GM12865 (cell line): ENCODE measurements at regions not wholly inside any gene's neighbourhood (a gene's known extent, or its start where the extent isn't known, plus 50 kb on each side); places are given as distances from the start of the nearest gene placed in this dataset.

Experiments used
- DNase-seq: peaks from one replicate; pipeline ENCODE4 v3.0.0; 2010; ENCODE audit warnings: low read depth
- H3K4me3 ChIP-seq: 2 replicates; pipeline ENCODE4 v1.5.1; 2011; ENCODE audit warnings: mild to moderate bottlenecking, low read depth, low read length, control low read depth
- CTCF ChIP-seq: IDR thresholded peaks from 2 replicates; pipeline ENCODE4 v1.5.1; 2011; ENCODE audit warnings: low read length, control low read depth, low read depth, inconsistent platforms; ENCODE audit not compliant: insufficient read depth; ENCODE audit errors: missing control alignments

GRCh38 chr12:92288561-92288960 lies 142.9 kb upstream of the BTG1 start:
- TF ChIP-seq CTCF: no peak
- no peak overlapping the region for H3K4me3 ChIP-seq
- no peak for DNase-seq

- no peak for TF ChIP-seq CTCF
- H3K4me3 ChIP-seq: no peak overlapping the region
- DNase-seq: no peak
Measured at GRCh38 chr12:92278378-92278828, 132.8 kb upstream of the BTG1 start.

- no peak for TF ChIP-seq CTCF
- H3K4me3 ChIP-seq: no peak overlapping the region
- no peak for DNase-seq
Measured at GRCh38 chr12:92277795-92278194, 132.1 kb upstream of the BTG1 start.

GRCh38 chr12:92276276-92276675 lies 130.6 kb upstream of the BTG1 start:
- H3K4me3 ChIP-seq: no peak overlapping the region
- DNase-seq: no peak
- no peak for TF ChIP-seq CTCF

GRCh38 chr12:92275443-92276154 lies 130.0 kb upstream of the BTG1 start:
- no peak for DNase-seq
- no peak overlapping the region for H3K4me3 ChIP-seq
- no peak for TF ChIP-seq CTCF

GRCh38 chr12:92273076-92273475 lies 127.4 kb upstream of the BTG1 start:
- no peak overlapping the region for H3K4me3 ChIP-seq
- TF ChIP-seq CTCF: no peak
- DNase-seq: no peak
